ENCODE measurements at regions not wholly inside any gene's neighbourhood (a gene's known extent, or its start where the extent isn't known, plus 50 kb on each side); places are given as distances from the start of the nearest gene placed in this dataset.

DNA sequence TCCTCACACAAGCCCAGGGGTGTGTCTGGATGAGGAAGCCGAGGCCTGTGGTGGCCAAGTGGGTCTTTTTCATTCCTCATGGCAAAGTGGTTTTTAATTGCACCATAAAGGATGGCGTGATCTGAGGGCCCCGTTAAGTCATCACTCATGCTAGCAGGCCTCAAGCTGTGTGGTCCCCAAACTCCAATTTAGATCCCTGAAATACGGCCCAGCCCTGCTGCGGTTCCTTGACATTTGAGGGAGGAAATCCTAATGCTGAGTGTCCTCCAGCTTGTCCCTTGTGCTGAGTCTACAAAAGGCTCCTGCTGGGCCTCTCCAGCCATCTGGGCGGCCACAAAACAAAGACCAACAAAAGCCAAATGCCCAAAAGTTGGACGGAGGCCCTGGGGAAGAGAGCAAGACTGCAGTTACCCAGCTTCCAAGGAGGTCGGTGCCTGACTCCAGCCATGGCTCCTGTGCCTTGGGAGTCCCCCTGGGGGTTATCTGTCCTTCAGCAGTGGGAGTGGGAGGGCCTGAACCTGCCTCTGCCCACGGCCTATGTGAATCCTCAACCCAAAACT, 162.3 kb upstream of the PDE10A start:
- DNase-seq (ENCODE audit: low read depth, low spot score), result no peak

- no peak for DNase-seq (ENCODE audit: low read depth, low spot score)
These were observed 160.7 kb upstream of the PDE10A start for GRCh38 chr6:165823609-165824326.

DNA sequence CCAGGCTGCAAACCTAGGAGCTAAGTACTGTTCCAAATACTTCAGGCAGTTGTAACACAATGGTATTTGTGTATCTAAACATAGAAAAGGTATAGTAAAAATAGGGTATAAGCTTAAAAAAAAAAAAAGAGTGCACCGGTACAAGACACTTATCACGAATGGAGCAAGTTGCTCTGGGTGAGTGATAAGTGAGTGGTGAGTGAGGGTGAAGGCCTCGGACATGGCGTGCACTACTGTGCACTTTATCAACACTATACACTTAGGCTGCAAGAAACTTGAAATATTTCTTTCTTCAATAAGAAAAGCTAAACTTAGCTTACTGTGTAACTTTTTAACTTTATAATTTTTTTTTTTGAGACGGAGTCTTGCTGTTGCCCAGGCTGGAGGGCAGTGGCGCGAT, 159.5 kb upstream of the PDE10A start:
- DNase-seq (ENCODE audit: low read depth, low spot score), result no peak

GRCh38 chr6:165821754-165822153, 158.7 kb upstream of the PDE10A start:
- no peak for DNase-seq (ENCODE audit: low read depth, low spot score)

GRCh38 chr6:165820934-165821333, 157.9 kb upstream of the PDE10A start:
- no peak for DNase-seq (ENCODE audit: low read depth, low spot score)

GRCh38 chr6:165820407-165820806, 157.4 kb upstream of the PDE10A start:
- no peak for DNase-seq (ENCODE audit: low read depth, low spot score)

- no peak for DNase-seq (ENCODE audit: low read depth, low spot score)
These were observed 156.4 kb upstream of the PDE10A start for GRCh38 chr6:165819394-165819793.

GRCh38 chr6:165818200-165818599, 155.2 kb upstream of the PDE10A start:
- DNase-seq (ENCODE audit: low read depth, low spot score), result no peak

GRCh38 chr6:165817771-165818170, 154.7 kb upstream of the PDE10A start:
- no peak for DNase-seq (ENCODE audit: low read depth, low spot score)

GRCh38 chr6:165817148-165817547, 154.1 kb upstream of the PDE10A start:
- DNase-seq (ENCODE audit: low read depth, low spot score), result no peak

DNA sequence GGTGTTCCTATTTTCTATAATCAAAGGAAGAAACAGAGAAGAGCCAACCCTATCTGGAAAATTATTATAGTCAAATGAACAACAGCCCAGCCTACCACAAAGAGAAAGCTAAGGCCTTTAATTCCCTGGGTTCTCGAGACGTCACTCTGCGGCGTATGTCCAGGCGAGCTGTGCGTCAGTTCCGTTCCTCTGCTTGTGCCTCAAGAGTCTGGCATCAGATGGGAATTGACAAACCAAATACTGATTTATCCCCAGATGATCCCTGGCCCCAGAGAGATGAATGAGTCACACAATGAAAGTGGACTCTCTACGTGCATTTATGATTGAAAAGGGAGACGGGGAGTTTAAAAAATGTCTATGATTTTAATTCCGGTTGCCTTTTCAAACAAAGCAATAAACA, 151.6 kb upstream of the PDE10A start:
- no peak for DNase-seq (ENCODE audit: low read depth, low spot score)

GRCh38 chr6:165811512-165811911, 148.5 kb upstream of the PDE10A start:
- DNase-seq (ENCODE audit: low read depth, low spot score), result no peak

- no peak for DNase-seq (ENCODE audit: low read depth, low spot score)
These were observed 145.0 kb upstream of the PDE10A start for GRCh38 chr6:165808021-165808420.

- no peak for DNase-seq (ENCODE audit: low read depth, low spot score)
These were observed 144.4 kb upstream of the PDE10A start for GRCh38 chr6:165807249-165807960.

DNA sequence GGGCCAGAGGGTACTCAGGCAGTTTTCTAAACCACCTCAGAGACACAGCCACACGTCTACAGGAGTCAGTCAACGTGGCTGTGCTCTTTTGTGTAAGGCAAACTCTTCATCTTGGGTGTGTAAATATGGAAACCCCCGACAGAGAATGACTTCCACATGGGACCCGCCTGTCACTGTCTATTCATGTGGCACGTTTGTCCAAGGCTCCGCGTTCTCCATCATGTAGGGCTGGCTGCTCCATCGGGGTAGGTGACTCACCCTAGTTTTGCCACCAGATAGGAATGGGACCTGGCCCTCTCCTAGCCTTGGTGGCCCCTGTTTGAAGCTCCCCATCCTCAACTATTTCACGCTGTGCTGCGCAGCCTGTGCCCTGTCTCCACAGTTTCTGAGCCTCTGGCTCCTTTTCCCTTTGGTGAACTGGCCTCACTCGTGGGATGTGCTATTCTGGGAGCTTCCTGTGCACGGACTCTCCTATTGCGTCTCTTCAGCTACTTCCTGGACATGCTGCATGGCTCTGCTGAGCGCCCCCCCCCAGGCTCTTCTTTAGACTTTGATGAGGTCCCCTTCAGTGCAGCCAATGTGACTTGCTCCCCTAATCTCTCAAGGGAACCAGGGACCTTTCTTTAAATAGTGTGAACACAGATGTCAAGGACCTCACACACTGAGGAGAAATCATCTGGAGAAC, 143.2 kb upstream of the PDE10A start:
- DNase-seq (ENCODE audit: low read depth, low spot score), result no peak

- no peak for DNase-seq (ENCODE audit: low read depth, low spot score)
These were observed 142.6 kb upstream of the PDE10A start for GRCh38 chr6:165805636-165806035.

DNA sequence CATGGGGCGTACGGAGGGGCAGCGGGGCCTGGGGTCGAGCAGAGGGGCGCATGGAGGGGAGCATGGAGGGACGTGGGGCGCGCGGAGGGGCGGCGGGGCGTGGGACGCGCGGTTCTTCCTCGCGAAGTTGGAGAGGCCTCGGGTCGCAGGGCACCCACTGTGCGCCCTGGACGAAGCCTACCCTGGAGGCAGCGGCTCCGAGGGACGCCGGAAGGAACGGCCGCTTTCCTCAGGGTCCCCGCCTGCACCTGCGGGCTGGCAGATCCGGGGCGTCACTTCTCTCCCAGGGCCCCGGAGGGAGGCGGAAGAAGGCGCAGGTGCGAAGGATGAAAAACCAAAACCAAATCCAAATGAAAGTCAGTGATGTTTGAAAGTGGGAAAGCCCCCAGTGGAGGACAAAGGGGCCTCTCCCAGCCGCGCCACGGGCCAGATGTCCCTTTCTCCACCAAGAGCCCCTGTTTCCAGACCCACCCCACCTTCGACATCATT, 142.1 kb upstream of the PDE10A start:
- no peak for DNase-seq (ENCODE audit: low read depth, low spot score)

- DNase-seq (ENCODE audit: low read depth, low spot score), result no peak
These were observed 141.5 kb upstream of the PDE10A start for GRCh38 chr6:165804331-165805066.

GRCh38 chr6:165800337-165800736, 137.3 kb upstream of the PDE10A start:
- DNase-seq (ENCODE audit: low read depth, low spot score), result no peak

- DNase-seq (ENCODE audit: low read depth, low spot score), result no peak
These were observed 136.5 kb upstream of the PDE10A start for GRCh38 chr6:165799391-165800153.

GRCh38 chr6:165798991-165799390, 135.9 kb upstream of the PDE10A start:
- no peak for DNase-seq (ENCODE audit: low read depth, low spot score)

All from iPS DF 19.7 (cell line).